CD4-positive, alpha-beta T cell treated with Interleukin-6 at 100 ng/mL for 8 hours (primary cell): ENCODE measurements at regions not wholly inside any gene's neighbourhood (a gene's known extent, or its start where the extent isn't known, plus 50 kb on each side); places are given as distances from the start of the nearest gene placed in this dataset.

ENCODE experiments used
- DNase-seq: peaks from one replicate; pipeline ENCODE4 v3.0.0-alpha.2; 2020; ENCODE audit warnings: mixed read lengths, low spot score

- DNase-seq: no peak
These were observed 171.6 kb downstream of the ANAPC1 start for GRCh38 chr2:111712361-111712760.

GRCh38 chr2:111712940-111713515 lies 171.0 kb downstream of the ANAPC1 start:
- DNase-seq: no peak

- no peak for DNase-seq
These were observed 167.7 kb downstream of the ANAPC1 start for GRCh38 chr2:111715987-111716904.

- DNase-seq: no peak
These were observed 166.9 kb downstream of the ANAPC1 start for GRCh38 chr2:111716905-111717775.
